Smooth muscle cell (in vitro differentiated cells): ENCODE measurements at regions not wholly inside any gene's neighbourhood (a gene's known extent, or its start where the extent isn't known, plus 50 kb on each side); places are given as distances from the start of the nearest gene placed in this dataset.

ENCODE experiments used
- DNase-seq: peaks from one replicate; lab custom pipeline; 2025; ENCODE audit not compliant: unreplicated experiment; lab: John Stamatoyannopoulos, UW
- H2AFZ ChIP-seq: fragments of 200-600 bp; sonication (generic); 2 replicates; pipeline ENCODE4 v1.6.0; 2016; ENCODE audit warnings: antibody characterized with exemption, low read depth, mild to moderate bottlenecking
- H3F3A ChIP-seq: fragments of 200-600 bp; sonication (generic); 2 replicates; pipeline ENCODE4 v1.6.0; 2017; ENCODE audit warnings: antibody characterized with exemption, low read depth
- H3K27ac ChIP-seq: fragments of 200-600 bp; sonication (generic); 2 replicates; pipeline ENCODE4 v1.5.1; 2016; ENCODE audit warnings: low read depth, mild to moderate bottlenecking
- H3K27me3 ChIP-seq: fragments of 200-600 bp; sonication (generic); 2 replicates; pipeline ENCODE4 v1.6.1; 2016; ENCODE audit warnings: low read depth, mild to moderate bottlenecking
- H3K36me3 ChIP-seq: fragments of 200-600 bp; sonication (generic); 2 replicates; pipeline ENCODE4 v1.5.1; 2016; ENCODE audit warnings: low read depth
- H3K4me1 ChIP-seq: fragments of 200-600 bp; sonication (generic); 2 replicates; pipeline ENCODE4 v1.5.1; 2016; ENCODE audit warnings: low read depth
- H3K4me2 ChIP-seq: fragments of 200-600 bp; sonication (generic); 2 replicates; pipeline ENCODE4 v1.6.0; 2016; ENCODE audit warnings: mild to moderate bottlenecking
- H3K4me3 ChIP-seq: fragments of 200-600 bp; sonication (generic); 2 replicates; pipeline ENCODE4 v1.5.1; 2016; ENCODE audit warnings: mild to moderate bottlenecking
- H3K79me2 ChIP-seq: fragments of 200-600 bp; sonication (generic); 2 replicates; pipeline ENCODE4 v1.6.0; 2016; ENCODE audit warnings: low read depth, mild to moderate bottlenecking
- H3K9ac ChIP-seq: fragments of 200-600 bp; sonication (generic); 2 replicates; pipeline ENCODE4 v1.6.0; 2016; ENCODE audit warnings: low read depth
- H3K9me3 ChIP-seq: fragments of 200-600 bp; sonication (generic); replicated peaks from 2 replicates; pipeline ENCODE4 v1.5.1; 2016; ENCODE audit warnings: low read depth
- H4K20me1 ChIP-seq: fragments of 200-600 bp; sonication (generic); 2 replicates; pipeline ENCODE4 v1.6.0; 2016; ENCODE audit warnings: low read depth
- WGBS: methylation state at CpG from one replicate; pipeline ENCODE4 v1.1.7; 2016; ENCODE audit warnings: low lambda C conversion rate; 5-methylcytosine and 5-hydroxymethylcytosine counted together
- TF ChIP-seq, protein P1 (sequence below): fragments of 200-600 bp; sonication (generic); IDR thresholded peaks from 2 replicates; pipeline ENCODE4 v1.5.1; 2017; ENCODE audit warnings: borderline replicate concordance, mild to moderate bottlenecking, antibody characterized with exemption; ENCODE audit not compliant: insufficient read depth, poor library complexity, severe bottlenecking

DNA sequence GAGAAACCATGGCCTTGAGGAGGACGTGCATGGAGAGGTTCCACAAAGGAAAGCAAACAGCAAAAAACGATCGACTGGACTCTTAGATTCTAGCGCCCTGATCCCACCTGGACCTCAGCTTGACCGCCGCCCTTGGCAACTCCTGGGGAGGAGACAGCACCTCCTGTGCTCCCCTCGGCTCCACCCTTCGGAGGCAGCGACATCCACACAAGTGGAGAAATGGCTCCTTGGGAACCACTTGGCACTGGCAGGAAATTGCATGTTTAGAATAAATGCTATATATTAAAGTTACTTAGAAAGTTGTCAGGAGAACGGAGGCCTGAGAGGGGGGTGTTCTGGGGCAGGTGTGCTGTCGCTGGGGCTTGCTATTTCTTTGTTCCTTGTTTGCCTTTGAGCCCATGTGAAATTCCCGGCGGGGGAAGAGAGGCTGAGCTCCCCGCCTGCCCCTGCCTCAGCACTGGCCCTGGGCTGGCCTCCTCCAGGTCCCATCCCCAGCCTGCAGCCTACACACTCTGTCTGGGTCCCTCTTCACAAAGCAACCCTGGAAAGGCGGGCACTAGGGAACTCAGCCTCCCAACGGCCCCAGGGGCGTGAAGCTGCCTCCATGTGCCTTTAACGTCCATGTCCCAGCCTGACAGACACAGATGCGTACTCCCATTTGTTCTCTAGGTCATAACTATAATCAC lies 395.3 kb downstream of the BRD1 start:
- Histone ChIP-seq H3K9me3 (no peaks in the 10 kb centered on the region), H3K79me2 (no peaks in the 10 kb centered on the region), H4K20me1 (no peaks in the 10 kb centered on the region), H3F3A (no peaks in the 10 kb centered on the region), H3K4me3 (no peak overlapping the region), H3K36me3 (no peaks in the 10 kb centered on the region), H2AFZ (no peak overlapping the region), H3K4me1 (no peaks in the 10 kb centered on the region), H3K27me3 (no peaks in the 10 kb centered on the region), H3K27ac (no peak overlapping the region), H3K4me2 (no peak overlapping the region), H3K9ac (no peak overlapping the region)
- TF ChIP-seq, protein P1, sequence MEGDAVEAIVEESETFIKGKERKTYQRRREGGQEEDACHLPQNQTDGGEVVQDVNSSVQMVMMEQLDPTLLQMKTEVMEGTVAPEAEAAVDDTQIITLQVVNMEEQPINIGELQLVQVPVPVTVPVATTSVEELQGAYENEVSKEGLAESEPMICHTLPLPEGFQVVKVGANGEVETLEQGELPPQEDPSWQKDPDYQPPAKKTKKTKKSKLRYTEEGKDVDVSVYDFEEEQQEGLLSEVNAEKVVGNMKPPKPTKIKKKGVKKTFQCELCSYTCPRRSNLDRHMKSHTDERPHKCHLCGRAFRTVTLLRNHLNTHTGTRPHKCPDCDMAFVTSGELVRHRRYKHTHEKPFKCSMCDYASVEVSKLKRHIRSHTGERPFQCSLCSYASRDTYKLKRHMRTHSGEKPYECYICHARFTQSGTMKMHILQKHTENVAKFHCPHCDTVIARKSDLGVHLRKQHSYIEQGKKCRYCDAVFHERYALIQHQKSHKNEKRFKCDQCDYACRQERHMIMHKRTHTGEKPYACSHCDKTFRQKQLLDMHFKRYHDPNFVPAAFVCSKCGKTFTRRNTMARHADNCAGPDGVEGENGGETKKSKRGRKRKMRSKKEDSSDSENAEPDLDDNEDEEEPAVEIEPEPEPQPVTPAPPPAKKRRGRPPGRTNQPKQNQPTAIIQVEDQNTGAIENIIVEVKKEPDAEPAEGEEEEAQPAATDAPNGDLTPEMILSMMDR: no peak
- DNase-seq: no peak
- 82% methylated on average over 18 of the region's 19 CpGs for WGBS

DNA sequence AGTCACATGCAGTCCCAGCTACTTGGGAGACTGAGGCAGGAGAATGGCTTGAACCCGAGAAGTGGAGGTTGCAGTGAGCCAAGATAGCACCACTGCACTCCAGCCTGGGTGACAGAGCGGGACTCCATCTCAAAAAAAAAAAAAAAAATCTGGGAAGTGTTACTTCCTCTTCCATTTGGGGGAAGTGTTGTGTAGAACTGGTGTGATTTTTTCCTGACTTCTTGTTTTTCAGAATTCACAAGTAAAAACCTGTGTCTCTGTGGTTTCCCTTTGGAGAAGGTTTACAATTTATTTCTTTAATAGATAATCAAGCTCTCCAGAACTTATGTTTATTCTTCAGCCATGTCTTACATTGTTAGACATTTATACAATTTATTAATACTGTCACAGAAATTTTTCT lies 396.1 kb downstream of the BRD1 start:
- Histone ChIP-seq H3K27me3 (no peaks in the 10 kb centered on the region), H3K9me3 (no peaks in the 10 kb centered on the region), H3K36me3 (no peaks in the 10 kb centered on the region), H3K4me1 (no peaks in the 10 kb centered on the region), H3F3A (no peaks in the 10 kb centered on the region), H2AFZ (no peak overlapping the region), H3K9ac (no peak overlapping the region), H3K4me3 (no peak overlapping the region), H3K4me2 (no peak overlapping the region), H3K27ac (no peak overlapping the region), H4K20me1 (no peaks in the 10 kb centered on the region), H3K79me2 (no peaks in the 10 kb centered on the region)
- TF ChIP-seq, protein P1: no peak
- DNase-seq: no peak
- 100% methylated on average over 2 of the region's 2 CpGs for WGBS

DNA sequence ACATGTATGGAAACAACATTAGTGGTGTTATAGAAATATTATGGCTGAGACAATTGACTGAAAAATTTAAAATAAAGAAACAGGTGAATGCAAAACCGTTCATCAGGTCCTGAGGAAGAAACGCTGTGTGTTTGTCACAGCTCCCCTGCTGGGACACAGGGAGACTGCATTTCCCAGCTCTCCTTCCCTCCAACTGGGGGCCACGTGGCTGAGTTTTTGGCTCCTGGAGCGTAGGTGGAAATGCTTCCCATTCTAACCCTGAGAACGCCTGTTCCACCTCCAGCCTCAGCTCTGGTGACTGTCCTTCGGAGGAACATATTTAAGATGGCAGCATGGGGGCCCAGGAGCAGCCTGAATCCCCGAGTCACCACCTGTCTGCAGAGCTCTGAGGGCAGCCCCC lies 398.6 kb downstream of the BRD1 start:
- no peak overlapping the region for H3K4me2 ChIP-seq
- H3K9ac ChIP-seq: no peak overlapping the region
- TF ChIP-seq, protein P1: no peak
- no peak overlapping the region for H3K27ac ChIP-seq
- no peak for DNase-seq
- H3K4me3 ChIP-seq: no peak overlapping the region
- H3K9me3 ChIP-seq: no peaks in the 10 kb centered on the region
- no peaks in the 10 kb centered on the region for H3K27me3 ChIP-seq
- H3F3A ChIP-seq: no peaks in the 10 kb centered on the region
- 71% methylated on average over 7 of the region's 7 CpGs for WGBS
- H3K4me1 ChIP-seq: no peaks in the 10 kb centered on the region
- no peak overlapping the region for H2AFZ ChIP-seq
- H4K20me1 ChIP-seq: no peaks in the 10 kb centered on the region
- no peaks in the 10 kb centered on the region for H3K36me3 ChIP-seq
- no peaks in the 10 kb centered on the region for H3K79me2 ChIP-seq

DNA sequence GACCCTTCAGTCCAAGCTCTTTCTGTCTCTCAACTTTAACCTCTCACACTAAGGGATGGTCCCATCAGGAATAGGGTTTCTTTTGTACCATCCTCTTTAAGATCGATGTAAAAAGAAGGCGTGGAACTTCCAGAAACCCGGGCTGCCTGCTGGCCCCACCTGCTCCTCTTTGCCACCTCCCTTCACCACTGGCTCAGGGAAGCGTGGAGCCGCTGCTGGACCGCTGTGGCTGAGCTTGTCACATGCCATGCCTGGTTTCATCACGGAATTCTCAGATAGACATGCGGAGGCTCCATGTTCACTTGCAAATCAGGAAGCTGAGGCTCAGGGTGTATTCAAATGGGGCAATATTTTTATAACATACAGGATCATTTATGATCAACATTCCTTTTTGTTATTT lies 399.7 kb downstream of the BRD1 start:
- no peak overlapping the region for H3K4me2 ChIP-seq
- no peak overlapping the region for H2AFZ ChIP-seq
- no peaks in the 10 kb centered on the region for H3K36me3 ChIP-seq
- no peaks in the 10 kb centered on the region for H3K9me3 ChIP-seq
- TF ChIP-seq, protein P1: no peak
- H4K20me1 ChIP-seq: no peaks in the 10 kb centered on the region
- H3K4me3 ChIP-seq: no peak overlapping the region
- H3K27ac ChIP-seq: no peak overlapping the region
- H3K27me3 ChIP-seq: no peaks in the 10 kb centered on the region
- 94% methylated on average over 8 of the region's 8 CpGs for WGBS
- no peaks in the 10 kb centered on the region for H3K4me1 ChIP-seq
- H3K9ac ChIP-seq: no peak overlapping the region
- DNase-seq: no peak
- no peaks in the 10 kb centered on the region for H3K79me2 ChIP-seq
- no peaks in the 10 kb centered on the region for H3F3A ChIP-seq
